IPS DF 6.9 (cell line): ENCODE measurements at regions not wholly inside any gene's neighbourhood (a gene's known extent, or its start where the extent isn't known, plus 50 kb on each side); places are given as distances from the start of the nearest gene placed in this dataset.
"Not testable (repeated sequence)": the region's sequence is repeated elsewhere in the genome, so short reads cannot be mapped to it uniquely, and the experiment has no call there.

Source experiments
- DNase-seq: peaks from one replicate; pipeline ENCODE4 v3.0.0-alpha.2; 2013; ENCODE audit warnings: low read depth, low spot score
- H3K27ac ChIP-seq: one replicate; pipeline ENCODE4 v1.5.1; 2013; ENCODE audit warnings: low read length, control low read depth
- H3K27me3 ChIP-seq: 2 replicates; pipeline ENCODE4 v1.6.1; 2013; ENCODE audit warnings: mild to moderate bottlenecking, low read length; ENCODE audit not compliant: control insufficient read depth, insufficient read depth
- H3K36me3 ChIP-seq: 2 replicates; pipeline ENCODE4 v1.6.1; 2013; ENCODE audit warnings: low read length; ENCODE audit not compliant: control insufficient read depth, insufficient read depth
- H3K4me1 ChIP-seq: 2 replicates; pipeline ENCODE4 v1.6.1; 2013; ENCODE audit warnings: low read length; ENCODE audit not compliant: control insufficient read depth, insufficient read depth
- H3K4me3 ChIP-seq: 2 replicates; pipeline ENCODE4 v1.5.1; 2013; ENCODE audit warnings: mild to moderate bottlenecking, low read length
- H3K9me3 ChIP-seq: 2 replicates; pipeline ENCODE4 v1.6.1; 2013; ENCODE audit warnings: low read length, inconsistent platforms; ENCODE audit not compliant: control insufficient read depth, insufficient read depth
- WGBS: extraction: QIAGEN DNeasy Blood & Tissue Kit; methylation state at CpG from one replicate; pipeline ENCODE4 v1.1.7; 2013; ENCODE audit warnings: mixed read lengths, missing lambda C conversion rate; ENCODE audit not compliant: insufficient read length, insufficient coverage; 5-methylcytosine and 5-hydroxymethylcytosine counted together

DNA sequence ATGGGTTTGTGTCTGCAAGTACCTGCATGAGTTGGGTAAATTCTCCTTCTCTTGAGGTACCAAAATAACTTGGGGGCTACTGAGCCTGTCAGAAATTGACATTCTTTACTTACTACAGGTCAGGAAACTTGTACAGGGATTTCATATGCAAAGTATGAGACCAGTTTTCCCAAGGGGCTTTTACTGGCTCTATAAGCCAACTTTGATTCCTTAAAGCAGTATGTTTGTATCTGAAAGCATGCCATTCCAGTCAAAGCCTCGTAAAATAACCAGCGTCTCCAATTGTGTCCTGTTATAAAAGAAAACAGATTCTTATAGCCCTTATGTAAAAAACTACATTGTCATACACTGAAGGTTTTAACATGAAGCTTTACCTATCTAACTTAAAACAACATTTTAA, 90.2 kb downstream of the ZNF467 start:
- Histone ChIP-seq H3K4me3 (no peak overlapping the region), H3K9me3 (no peaks in the 10 kb centered on the region), H3K36me3 (no peaks in the 10 kb centered on the region), H3K27ac (no peak overlapping the region), H3K4me1 (no peaks in the 10 kb centered on the region; the same call in 1 of the 2 replicates), H3K27me3 (no peaks in the 10 kb centered on the region)
- DNase-seq = no peak
- no CpG with 5 or more reads among the region's 2 CpGs for WGBS

DNA sequence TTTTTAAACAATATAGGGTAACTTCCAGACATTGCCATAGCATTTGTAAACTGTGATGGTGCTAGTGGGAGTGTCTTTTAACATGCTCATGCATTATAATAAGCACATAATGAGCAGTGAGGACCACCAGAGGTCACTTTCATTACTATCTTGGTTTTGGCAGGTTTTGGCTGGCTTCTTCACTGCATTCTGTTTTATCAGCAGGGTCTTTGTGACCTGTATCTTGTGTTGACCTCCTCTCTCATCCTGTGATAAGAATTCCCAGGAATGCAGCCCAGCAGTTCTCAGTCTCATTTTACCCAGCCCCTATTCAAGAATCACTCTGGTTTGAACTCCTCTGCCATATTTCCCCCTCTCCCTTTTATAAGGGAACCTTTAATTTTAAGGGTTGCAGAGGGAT, 91.3 kb downstream of the ZNF467 start:
- no peak for DNase-seq
- Histone ChIP-seq H3K4me3 (no peak overlapping the region), H3K27ac (no peak overlapping the region), H3K27me3 (no peaks in the 10 kb centered on the region), H3K4me1 (no peaks in the 10 kb centered on the region; the same call in 1 of the 2 replicates), H3K36me3 (no peaks in the 10 kb centered on the region), H3K9me3 (no peaks in the 10 kb centered on the region)

DNA sequence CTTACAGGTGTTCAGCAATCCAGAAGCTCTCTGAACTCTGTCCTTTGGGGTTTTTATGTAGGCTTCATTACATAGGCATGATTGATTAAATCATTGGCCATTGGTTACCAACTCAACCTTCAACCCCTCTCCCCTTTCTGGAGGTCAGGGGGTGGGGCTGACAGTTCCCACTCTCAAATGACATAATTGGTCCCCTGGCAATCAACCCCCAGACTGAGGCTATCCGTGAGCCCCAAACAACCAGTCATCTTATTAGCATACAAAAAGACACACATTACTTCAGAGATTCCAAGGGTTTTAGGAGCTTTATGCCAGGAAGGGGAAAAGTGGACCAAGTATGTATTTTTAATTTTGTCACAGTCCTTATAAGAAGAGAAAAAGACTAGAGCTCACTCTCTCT, 92.1 kb downstream of the ZNF467 start:
- no peak overlapping the region for H3K4me3 ChIP-seq
- H3K9me3 ChIP-seq = no peaks in the 10 kb centered on the region
- no peaks in the 10 kb centered on the region; the same call in 1 of the 2 replicates for H3K4me1 ChIP-seq
- no peak for DNase-seq
- no peaks in the 10 kb centered on the region for H3K27me3 ChIP-seq
- no peaks in the 10 kb centered on the region for H3K36me3 ChIP-seq
- no CpG with 5 or more reads among the region's 1 CpG for WGBS
- no peak overlapping the region for H3K27ac ChIP-seq

DNA sequence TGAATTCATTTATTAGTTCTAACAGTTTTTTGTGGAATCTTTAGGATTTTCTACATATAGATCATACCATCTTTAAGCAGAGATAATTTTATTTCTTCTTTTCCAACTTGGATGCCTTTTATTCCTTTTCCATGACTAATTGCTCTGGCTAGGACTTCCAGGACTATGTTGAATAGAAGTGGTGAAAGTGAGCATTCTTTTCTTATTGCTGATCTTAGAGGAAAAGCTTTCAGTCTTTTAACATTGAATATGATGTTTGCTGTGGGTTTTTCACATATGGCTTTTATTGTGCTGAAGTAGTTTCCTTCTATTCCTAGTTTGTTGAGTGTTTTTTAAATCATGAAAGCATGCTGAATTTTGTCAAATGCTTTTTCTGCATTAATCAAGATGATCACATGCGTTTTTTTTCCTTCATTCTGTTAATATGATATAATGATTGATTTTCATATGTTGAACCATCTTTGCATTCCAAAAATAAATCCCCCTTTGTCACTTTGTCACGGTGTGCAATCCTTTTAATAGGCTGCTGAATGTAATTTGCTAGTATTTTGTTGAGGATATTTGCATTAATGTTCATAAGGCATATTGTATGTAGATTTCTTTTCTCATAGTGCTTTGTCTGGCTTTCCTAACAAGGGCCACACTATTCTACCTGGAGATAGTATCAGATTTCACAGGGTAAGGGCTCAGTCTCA, 92.9 kb downstream of the ZNF467 start:
- WGBS = no CpG with 5 or more reads among the region's 2 CpGs
- H3K4me3 ChIP-seq = no peak overlapping the region
- no peaks in the 10 kb centered on the region for H3K4me1 ChIP-seq
- no peak overlapping the region for H3K27ac ChIP-seq
- H3K9me3 ChIP-seq = no peaks in the 10 kb centered on the region
- H3K36me3 ChIP-seq = no peaks in the 10 kb centered on the region
- no peaks in the 10 kb centered on the region for H3K27me3 ChIP-seq
- no peak for DNase-seq

DNA sequence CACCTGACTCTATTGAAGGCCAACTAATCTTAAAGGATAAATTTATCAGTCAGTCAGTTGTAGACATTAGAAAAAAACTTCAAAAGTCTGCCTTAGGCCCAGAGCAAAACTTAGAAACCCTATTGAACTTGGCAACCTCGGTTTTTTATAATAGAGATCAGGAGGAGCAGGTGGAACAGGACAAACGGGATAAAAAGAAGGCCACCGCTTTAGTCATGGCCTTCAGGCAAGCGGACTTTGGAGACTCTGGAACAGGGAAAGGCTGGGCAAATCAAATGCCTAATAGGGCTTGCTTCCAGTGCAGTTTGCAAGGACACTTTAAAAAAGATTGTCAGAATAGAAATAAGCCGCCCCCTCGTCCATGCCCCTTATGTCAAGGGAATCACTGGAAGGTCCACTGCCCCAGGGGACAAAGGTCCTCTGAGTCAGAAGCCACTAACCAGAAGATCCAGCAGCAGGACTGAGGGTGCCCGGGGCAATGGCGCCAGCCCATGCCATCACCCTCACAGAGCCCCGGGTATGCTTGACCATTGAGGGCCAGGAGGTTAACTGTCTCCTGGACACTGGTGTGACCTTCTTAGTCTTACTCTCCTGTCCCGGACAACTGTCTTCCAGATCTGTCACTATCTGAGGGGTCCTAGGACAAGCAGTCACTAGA, 98.5 kb downstream of the ZNF467 start:
- not testable (repeated sequence) for H3K9me3 ChIP-seq, H3K4me3 ChIP-seq, H3K4me1 ChIP-seq, H3K27me3 ChIP-seq, H3K36me3 ChIP-seq, DNase-seq, H3K27ac ChIP-seq
- WGBS = no CpG with 5 or more reads among the region's 10 CpGs

DNA sequence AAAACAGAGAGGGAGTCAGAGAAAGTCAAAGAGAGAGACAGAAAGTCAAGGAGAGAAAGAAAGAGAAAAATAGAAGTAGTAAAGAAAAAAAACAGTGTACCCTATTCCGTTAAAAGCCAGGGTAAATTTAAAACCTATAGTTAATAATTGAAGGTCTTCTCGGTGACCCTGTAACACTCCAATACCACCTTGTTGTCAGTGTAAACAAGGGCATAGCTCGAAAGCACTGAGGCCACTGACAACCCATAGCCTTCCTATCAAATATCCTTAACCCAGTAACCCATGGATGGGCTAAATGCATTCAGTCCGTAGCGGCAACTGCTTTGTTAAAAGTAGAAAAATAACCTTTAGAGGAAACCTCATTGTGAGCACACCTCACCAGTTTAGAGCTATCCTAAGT, 100.4 kb downstream of the ZNF467 start:
- no peak for DNase-seq
- WGBS = no CpG with 5 or more reads among the region's 5 CpGs
- no peaks in the 10 kb centered on the region for H3K4me1 ChIP-seq
- H3K4me3 ChIP-seq = no peak overlapping the region
- H3K9me3 ChIP-seq = no peaks in the 10 kb centered on the region
- no peak overlapping the region for H3K27ac ChIP-seq
- no peaks in the 10 kb centered on the region for H3K36me3 ChIP-seq
- no peaks in the 10 kb centered on the region for H3K27me3 ChIP-seq

DNA sequence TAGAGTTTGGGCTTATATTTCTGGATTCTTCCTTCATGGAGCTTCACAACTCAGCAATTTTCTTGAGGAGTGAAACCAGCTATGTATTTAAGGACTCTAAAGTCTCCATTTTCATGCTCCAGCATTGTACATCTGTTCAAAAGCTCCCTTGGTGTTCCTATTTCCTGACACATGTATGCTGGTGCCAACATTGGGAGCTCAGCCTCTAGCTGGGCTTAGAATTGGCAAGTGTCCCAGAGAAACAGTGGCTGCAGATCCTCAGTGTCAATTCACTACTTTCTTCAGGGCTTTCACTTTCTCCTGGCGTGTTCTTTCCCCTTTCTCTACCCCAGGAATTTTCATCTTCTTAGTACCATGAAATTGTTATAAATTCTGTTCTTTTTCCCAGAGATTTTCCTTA, 103.1 kb downstream of the ZNF467 start:
- H3K27ac ChIP-seq = no peak overlapping the region
- no peak for DNase-seq
- H3K36me3 ChIP-seq = no peaks in the 10 kb centered on the region
- H3K9me3 ChIP-seq = no peaks in the 10 kb centered on the region
- H3K4me1 ChIP-seq = no peaks in the 10 kb centered on the region
- H3K27me3 ChIP-seq = no peaks in the 10 kb centered on the region
- no peak overlapping the region for H3K4me3 ChIP-seq
- WGBS = no CpG with 5 or more reads among the region's 1 CpG

DNA sequence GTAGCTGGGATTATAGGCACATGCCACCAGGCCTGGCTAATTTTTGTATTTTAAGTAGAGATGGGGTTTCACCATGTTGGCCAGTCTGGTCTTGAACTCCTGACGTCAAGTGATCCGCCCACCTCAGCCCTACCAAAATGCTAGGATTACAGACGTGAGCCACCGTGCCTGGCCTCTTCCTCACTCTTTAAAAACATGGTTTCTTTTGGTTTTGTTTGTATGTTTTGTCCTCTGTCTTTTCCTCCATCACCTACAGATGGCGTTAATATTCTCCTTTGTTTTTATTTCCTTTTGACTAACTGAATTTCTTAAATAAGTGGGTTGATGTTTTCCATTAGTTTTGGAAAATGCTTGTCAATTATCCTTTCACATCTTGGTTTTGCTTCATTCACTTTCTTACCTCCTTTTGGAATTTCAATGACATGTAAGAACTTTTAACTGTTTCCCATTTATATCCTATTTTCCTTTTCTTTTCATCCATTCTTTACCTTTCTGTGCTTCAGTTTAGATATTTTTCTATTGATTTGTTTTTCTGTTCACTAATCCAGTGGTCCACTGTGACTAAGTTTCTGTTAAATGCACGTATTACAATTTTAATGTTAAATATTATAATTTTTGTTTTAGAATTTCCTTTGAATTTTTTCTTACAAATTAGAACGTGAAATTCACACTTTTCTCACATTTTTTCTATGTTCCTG, 104.1 kb downstream of the ZNF467 start:
- DNase-seq = no peak
- H3K4me3 ChIP-seq = no peak overlapping the region
- no peaks in the 10 kb centered on the region for H3K9me3 ChIP-seq
- H3K36me3 ChIP-seq = no peaks in the 10 kb centered on the region
- H3K27me3 ChIP-seq = no peaks in the 10 kb centered on the region
- H3K27ac ChIP-seq = no peak overlapping the region
- H3K4me1 ChIP-seq = no peaks in the 10 kb centered on the region
- WGBS = no CpG with 5 or more reads among the region's 7 CpGs

DNA sequence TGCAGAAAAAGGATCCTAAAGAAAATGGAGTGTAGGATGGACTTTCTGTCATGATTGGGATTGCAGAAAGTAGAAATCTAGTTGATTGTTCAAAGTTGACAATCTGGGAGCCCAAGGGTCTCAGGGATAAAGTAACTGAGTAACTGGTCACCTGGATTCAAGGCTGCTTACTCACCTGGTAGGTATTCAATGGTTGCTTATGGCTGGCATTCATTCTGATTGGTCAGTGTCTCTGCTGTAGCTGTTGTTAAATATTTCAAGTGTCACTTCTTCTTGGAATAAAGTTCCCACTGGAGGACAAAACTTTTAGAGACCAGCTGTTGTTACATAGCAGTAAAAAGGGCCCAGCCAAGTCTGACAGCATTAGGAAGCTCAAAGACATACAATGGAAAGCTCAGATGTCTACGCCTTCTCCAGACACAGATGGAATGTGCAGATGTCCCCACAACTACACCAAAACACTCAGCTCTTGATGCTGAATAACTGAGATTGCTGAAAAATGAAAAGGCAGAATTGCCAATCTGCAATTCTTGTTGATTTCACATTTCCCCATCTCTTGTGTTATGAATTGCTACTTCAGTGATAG, 106.9 kb downstream of the ZNF467 start:
- no peak for DNase-seq
- Histone ChIP-seq H3K4me1 (0 out of 2 replicates have a peak, but pooled peaks cover 2% of the 10 kb centered on the region), H3K36me3 (no peaks in the 10 kb centered on the region), H3K27me3 (no peaks in the 10 kb centered on the region), H3K27ac (no peak overlapping the region), H3K4me3 (no peak overlapping the region), H3K9me3 (no peaks in the 10 kb centered on the region)
- no CpG with 5 or more reads among the region's 1 CpG for WGBS

DNA sequence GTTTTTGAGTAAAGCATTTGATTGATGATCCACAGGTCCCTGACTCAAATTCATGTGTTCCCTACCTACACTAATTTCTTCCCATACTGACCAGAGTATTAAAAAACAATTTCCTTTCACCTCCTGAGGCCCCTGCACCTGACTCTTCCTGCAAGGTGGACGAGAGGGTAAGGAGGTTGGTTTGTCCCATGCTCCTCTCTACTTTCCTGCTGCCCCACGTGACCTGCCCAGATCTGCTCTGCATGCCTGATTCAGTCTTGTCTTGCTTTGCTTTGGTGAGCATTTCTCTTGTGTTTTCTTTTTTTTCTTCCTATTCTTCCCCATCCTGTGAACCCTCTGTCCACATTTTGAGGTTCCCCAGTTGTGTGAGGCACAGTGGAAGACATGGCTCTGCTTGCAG, 107.8 kb downstream of the ZNF467 start:
- WGBS = no CpG with 5 or more reads among the region's 2 CpGs
- not testable (repeated sequence) for H3K4me3 ChIP-seq, H3K9me3 ChIP-seq, DNase-seq, H3K4me1 ChIP-seq, H3K36me3 ChIP-seq, H3K27ac ChIP-seq, H3K27me3 ChIP-seq
